NOMO-1 treated with DMSO at 0.1 percent for 48 hours (cell line): ENCODE measurements at regions not wholly inside any gene's neighbourhood (a gene's known extent, or its start where the extent isn't known, plus 50 kb on each side); places are given as distances from the start of the nearest gene placed in this dataset.

ENCODE experiments used
- DNase-seq: peaks from one replicate; lab custom pipeline; 2025; ENCODE audit not compliant: unreplicated experiment; lab: John Stamatoyannopoulos, UW

- no peak for DNase-seq
Observed at GRCh38 chr13:33462109-33462508, 176.6 kb upstream of the STARD13 start.

GRCh38 chr13:33464345-33464744, 178.8 kb upstream of the STARD13 start:
- no peak for DNase-seq

DNA sequence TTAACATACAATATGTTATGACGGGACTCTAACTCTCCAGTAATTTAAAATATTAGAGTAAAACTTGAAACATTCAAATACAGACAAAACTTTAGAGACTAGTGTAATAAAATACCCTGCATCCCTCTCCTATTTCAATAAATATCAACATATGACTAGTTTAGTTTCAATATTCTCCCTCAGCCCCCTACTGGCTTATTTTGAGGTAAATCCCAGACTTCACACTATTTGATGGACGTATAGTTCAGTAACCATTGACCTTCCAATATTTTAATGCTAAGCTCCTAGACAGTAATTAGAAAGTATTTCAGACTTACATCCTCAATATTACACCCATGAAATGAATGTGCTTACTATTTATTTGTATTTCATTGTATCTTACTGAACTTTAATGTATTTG, 180.7 kb upstream of the STARD13 start:
- DNase-seq: no peak

DNA sequence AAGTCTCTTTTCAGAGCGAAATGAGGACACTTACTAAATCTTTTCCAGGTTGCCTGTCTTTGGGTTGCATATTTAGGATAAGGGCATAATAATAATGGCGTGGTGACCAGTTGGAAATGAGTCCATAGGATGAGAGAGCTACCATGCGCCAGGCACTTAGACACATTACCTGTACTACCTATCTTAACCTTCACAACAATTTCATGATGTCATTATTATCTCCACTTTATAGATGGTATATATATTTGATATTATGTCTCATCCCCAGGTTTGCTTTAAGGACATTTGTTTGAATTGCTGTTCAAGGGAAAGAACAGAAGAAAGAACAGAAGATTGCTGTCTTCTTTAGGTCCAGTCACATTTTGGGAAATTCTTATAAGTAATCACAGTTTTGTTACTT, 182.0 kb upstream of the STARD13 start:
- no peak for DNase-seq

DNA sequence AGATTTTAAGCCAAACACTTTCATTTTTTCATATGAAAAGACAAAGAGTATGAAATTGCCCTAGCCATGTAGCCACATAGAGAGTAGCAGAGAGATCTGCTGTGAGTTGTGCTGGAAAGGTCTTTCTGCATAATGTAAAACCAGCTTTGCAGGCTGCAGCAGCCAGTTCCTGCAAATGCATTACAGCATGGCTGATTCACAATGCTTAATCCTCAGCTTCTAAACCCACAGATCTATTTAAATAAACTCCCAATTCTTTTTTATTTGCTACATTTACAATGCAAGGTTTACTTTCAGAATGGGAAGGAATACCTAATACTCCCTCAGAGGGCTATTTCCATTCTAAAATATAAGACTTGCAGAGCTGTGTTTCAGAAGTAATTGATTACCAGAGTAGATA, 185.6 kb upstream of the STARD13 start:
- DNase-seq: no peak

- no peak for DNase-seq
Observed at GRCh38 chr13:33472446-33472845, 186.9 kb upstream of the STARD13 start.

- no peak for DNase-seq
Observed at GRCh38 chr13:33479105-33479504, 193.6 kb upstream of the STARD13 start.

GRCh38 chr13:33480561-33480960, 195.0 kb upstream of the STARD13 start:
- DNase-seq: no peak

DNA sequence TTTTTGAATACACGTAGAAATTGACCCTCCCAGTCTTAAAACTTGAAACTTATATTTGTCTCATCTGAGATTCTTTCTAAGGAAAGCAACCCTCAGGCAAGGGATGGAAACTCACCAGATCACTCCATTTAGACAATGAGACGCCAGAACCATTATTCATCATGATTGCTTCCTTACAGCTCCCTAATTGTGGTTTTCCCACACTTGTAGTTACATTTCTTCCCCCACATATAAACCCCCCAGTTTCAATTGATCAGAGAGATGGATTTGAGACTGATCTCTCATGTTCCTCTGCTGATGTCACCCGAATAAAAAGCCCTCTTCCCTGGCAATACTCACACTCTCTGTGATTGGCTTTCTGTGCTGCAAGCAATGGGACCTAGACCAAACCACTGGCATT, 197.9 kb upstream of the STARD13 start:
- no peak for DNase-seq

- no peak for DNase-seq
Observed at GRCh38 chr13:33485247-33485646, 199.7 kb upstream of the STARD13 start.

DNA sequence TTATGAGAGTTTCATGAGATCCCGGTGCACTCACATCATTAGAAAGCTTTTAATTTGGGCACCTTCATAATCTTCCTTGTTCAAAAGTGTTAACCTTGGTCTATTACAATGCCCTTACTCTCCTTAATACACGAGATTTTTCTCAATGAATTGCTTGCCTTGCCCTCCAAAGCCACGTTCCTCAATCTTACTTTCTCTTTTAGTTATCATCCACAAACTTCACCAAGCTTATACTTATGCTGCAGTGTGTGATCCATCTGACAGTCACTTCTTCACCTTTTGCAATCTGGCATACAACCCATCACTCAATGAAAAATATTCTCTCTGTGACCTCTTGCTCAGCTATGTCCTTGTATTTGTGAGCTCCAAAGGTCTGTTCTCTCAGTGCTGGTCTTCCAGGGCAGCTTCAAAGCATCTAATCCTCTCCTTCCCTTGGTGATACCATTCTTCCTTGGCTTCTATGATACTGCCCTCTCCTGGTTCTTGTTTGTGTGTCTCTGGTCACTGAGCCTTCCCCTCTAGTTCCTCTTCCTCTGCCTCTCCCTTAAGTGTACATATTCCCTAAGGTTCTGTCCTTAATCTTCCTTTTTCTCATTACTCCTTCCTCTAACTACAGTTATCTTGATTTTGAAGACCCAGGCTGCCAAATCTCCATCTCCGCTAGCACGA, 202.2 kb upstream of the STARD13 start:
- DNase-seq: peak; percentile 78

- DNase-seq: no peak
Observed at GRCh38 chr13:33489563-33489962, 204.0 kb upstream of the STARD13 start.

- DNase-seq: no peak
Observed at GRCh38 chr13:33490461-33491327, 205.1 kb upstream of the STARD13 start.

DNA sequence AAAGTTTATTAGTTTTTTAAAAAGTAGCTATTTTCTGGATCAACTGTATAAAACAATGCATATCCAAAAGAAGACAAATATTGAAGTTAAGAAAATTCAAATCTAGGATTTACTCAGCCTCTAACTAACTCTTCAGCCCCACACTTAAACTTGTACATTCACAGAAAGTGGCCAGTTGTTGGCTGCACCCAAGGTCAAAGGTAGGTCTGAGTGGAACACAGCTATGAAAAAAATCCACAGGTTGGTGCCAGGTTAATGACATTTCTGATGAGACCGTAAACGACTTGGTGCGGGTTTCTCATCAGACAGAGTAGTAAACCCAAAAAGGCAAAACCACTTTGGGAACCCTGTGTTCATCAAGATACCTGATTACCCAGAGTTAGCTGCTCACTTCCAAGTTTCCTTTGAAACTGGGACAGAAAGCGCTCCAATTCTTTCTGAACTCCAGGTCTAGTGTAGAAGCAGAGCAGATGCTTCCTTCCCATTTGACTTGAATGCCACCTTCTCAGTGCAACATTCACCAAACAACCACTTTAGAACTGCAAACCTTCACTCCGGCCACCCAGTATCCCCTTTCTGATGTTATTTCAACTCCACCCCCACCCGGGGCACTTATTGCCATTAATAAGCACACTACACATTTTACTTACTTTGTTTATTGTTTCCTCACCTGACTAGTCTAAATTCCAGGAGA, 208.3 kb upstream of the STARD13 start:
- no peak for DNase-seq

- DNase-seq: no peak
Observed at GRCh38 chr13:33494596-33495204, 209.1 kb upstream of the STARD13 start.

DNA sequence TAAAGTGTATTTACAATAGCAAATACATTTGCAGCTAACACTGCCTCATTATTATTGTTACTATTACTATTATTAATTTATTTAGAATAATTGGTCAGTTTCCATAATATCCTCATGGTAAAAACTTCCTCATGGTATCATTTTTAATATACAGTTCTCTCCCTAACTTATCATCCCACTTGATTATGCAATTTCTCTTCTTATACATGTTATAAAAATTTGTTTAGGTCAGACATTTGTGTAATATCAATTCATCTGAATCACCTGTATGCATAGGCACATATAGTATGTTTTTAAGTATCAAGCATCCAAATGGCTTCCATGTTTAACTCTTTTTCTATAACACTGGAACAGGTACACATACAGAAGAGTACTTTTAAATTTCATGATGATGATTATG, 210.8 kb upstream of the STARD13 start:
- DNase-seq: no peak

GRCh38 chr13:33497146-33497845, 211.7 kb upstream of the STARD13 start:
- DNase-seq: no peak

GRCh38 chr13:33508060-33508459, 222.5 kb upstream of the STARD13 start:
- DNase-seq: no peak

- DNase-seq: no peak
Observed at GRCh38 chr13:33509642-33510229, 224.2 kb upstream of the STARD13 start.

DNA sequence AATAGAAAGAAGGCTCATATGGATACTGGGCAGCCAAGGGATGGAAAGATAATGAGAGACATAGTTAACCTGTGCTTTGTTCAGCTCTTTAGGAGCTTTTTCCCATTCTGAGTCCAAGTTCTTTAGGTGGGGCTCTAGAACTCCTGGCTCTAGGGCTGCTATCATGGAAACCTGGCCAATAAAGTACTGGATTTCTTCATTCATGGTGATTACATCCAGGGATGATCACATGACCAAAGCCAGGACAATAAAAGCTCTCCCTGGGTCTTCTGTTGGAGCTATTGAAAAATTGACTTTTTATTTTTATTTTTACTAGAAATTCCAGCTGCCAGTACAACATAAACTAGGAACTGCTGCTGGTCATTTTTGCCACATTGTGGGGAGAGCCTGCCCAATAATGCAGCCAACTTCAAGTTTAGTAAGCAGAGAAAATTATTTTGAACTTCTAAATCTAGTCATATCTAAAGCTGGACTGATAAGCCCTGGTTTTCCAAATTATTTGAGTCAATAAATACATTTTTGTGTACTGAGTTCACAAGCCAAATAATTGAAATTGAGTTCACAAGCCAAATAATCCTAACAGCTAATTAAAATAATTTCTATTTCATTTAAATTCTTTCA, 224.9 kb upstream of the STARD13 start:
- no peak for DNase-seq
